ENCODE measurements at regions not wholly inside any gene's neighbourhood (a gene's known extent, or its start where the extent isn't known, plus 50 kb on each side); places are given as distances from the start of the nearest gene placed in this dataset.
A peak's percentile ranks its signal among the peaks of the same experiment; 100 is the strongest.

- Histone ChIP-seq H3K4me3 (ENCODE audit: control insufficient read depth in 1 of 7, extremely low read depth in 1 of 7, insufficient read depth in 4 of 7, low read depth in 2 of 7, low read length in 6 of 7) (no peak overlapping the region), H3K9me3 (ENCODE audit: control extremely low read depth in 1 of 5, control insufficient read depth in 4 of 5, insufficient read depth in 2 of 5, low read depth in 1 of 5, low read length in 4 of 5) (no peaks in the 10 kb centered on the region), H3K27me3 (replicated peaks in 2 of 5; ENCODE audit: control insufficient read depth in 4 of 5, insufficient read depth in 5 of 5, low read length in 4 of 5) (peaks cover 0 to 3% (median 0%) of the 10 kb centered on the region in 5 experiments), H3K27ac (ENCODE audit: insufficient read depth in 1 of 2, low read depth in 1 of 2, low read length in 2 of 2, poor library complexity in 1 of 2, severe bottlenecking in 2 of 2) (no peak overlapping the region), H3K4me1 (ENCODE audit: control extremely low read depth in 1 of 4, control insufficient read depth in 4 of 4, insufficient read depth in 4 of 4, low read length in 3 of 4) (no peaks in the 10 kb centered on the region), H3K36me3 (ENCODE audit: control insufficient read depth in 4 of 4, insufficient read depth in 4 of 4, low read length in 3 of 4) (no peaks in the 10 kb centered on the region)
- DNase-seq, result no peak
- 100% methylated on average over 3 of the region's 5 CpGs for WGBS (ENCODE audit: insufficient coverage)
- ChIA-PET CTCF (no interaction called here), POLR2A (no interaction called here)
Observed at GRCh38 chr21:28215214-28215954, 777.3 kb downstream of the LTN1 start.

GRCh38 chr21:28214786-28215185, 777.9 kb downstream of the LTN1 start:
- WGBS (ENCODE audit: insufficient coverage), result 100% methylated on average over 2 of the region's 4 CpGs
- ChIA-PET CTCF (no interaction called here), POLR2A (no interaction called here)
- Histone ChIP-seq H3K36me3 (ENCODE audit: control insufficient read depth in 4 of 4, insufficient read depth in 4 of 4, low read length in 3 of 4) (no peaks in the 10 kb centered on the region), H3K4me3 (ENCODE audit: control insufficient read depth in 1 of 7, extremely low read depth in 1 of 7, insufficient read depth in 4 of 7, low read depth in 2 of 7, low read length in 6 of 7) (no peak overlapping the region), H3K27ac (ENCODE audit: insufficient read depth in 1 of 2, low read depth in 1 of 2, low read length in 2 of 2, poor library complexity in 1 of 2, severe bottlenecking in 2 of 2) (no peak overlapping the region), H3K4me1 (ENCODE audit: control extremely low read depth in 1 of 4, control insufficient read depth in 4 of 4, insufficient read depth in 4 of 4, low read length in 3 of 4) (no peaks in the 10 kb centered on the region), H3K9me3 (ENCODE audit: control extremely low read depth in 1 of 5, control insufficient read depth in 4 of 5, insufficient read depth in 2 of 5, low read depth in 1 of 5, low read length in 4 of 5) (no peaks in the 10 kb centered on the region), H3K27me3 (replicated peaks in 2 of 5; ENCODE audit: control insufficient read depth in 4 of 5, insufficient read depth in 5 of 5, low read length in 4 of 5) (peaks cover 0 to 3% (median 0%) of the 10 kb centered on the region in 5 experiments)
- no peak for DNase-seq

DNA sequence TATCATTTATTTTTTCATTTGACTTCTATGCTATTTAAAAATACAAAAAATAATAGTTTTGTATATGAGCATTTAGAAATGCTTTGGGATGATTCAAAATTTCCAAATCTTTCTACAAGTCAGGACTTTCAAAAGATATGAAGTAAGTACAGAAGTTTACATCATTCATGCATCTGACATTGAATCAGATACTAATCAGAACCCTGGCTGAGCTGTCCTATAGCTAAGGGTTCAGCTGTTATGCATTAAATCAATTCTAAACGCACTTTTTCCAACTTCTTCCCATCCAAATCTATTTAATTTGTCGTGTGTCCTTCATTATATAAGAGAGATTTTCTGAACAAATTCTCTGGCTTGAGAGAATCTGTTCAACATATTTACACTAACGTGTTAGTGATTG, 779.4 kb downstream of the LTN1 start:
- WGBS (ENCODE audit: insufficient coverage), result 83% methylated on average over 2 of the region's 3 CpGs
- Histone ChIP-seq H3K4me1 (ENCODE audit: control extremely low read depth in 1 of 4, control insufficient read depth in 4 of 4, insufficient read depth in 4 of 4, low read length in 3 of 4) (no peaks in the 10 kb centered on the region), H3K36me3 (ENCODE audit: control insufficient read depth in 4 of 4, insufficient read depth in 4 of 4, low read length in 3 of 4) (no peaks in the 10 kb centered on the region), H3K27me3 (replicated peaks in 2 of 5; ENCODE audit: control insufficient read depth in 4 of 5, insufficient read depth in 5 of 5, low read length in 4 of 5) (peaks cover 0 to 3% (median 0%) of the 10 kb centered on the region in 5 experiments), H3K4me3 (ENCODE audit: control insufficient read depth in 1 of 7, extremely low read depth in 1 of 7, insufficient read depth in 4 of 7, low read depth in 2 of 7, low read length in 6 of 7) (no peak overlapping the region), H3K27ac (ENCODE audit: insufficient read depth in 1 of 2, low read depth in 1 of 2, low read length in 2 of 2, poor library complexity in 1 of 2, severe bottlenecking in 2 of 2) (no peak overlapping the region), H3K9me3 (ENCODE audit: control extremely low read depth in 1 of 5, control insufficient read depth in 4 of 5, insufficient read depth in 2 of 5, low read depth in 1 of 5, low read length in 4 of 5) (no peaks in the 10 kb centered on the region)
- DNase-seq, result no peak
- ChIA-PET POLR2A (interaction anchor here (0.6 kb wide), 1 partner anchor 40 kb away, joined by 3 read pairs; no protein-coding TSS in a partner anchor), CTCF (no interaction called here)

DNA sequence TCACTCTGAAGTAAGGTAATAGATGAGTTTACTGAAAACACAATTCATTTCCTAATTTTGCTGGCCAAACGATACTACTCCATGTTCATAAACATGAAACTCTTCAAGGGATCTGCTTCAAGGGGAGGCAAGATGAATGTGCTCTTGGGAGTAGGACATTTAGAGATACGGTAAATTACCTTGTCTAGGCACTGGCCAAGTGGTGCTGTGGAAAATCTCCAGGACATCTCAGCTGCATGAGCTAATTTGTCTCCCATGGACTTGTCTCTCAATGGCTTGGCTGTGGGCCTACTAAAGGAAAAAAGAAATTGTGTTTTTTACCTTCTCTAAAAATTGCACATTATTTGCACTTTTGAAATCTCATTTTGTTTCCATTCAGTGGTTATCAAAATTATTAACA, 780.6 kb downstream of the LTN1 start:
- no peaks in the 10 kb centered on the region for H3K9me3 ChIP-seq (ENCODE audit: control extremely low read depth in 1 of 5, control insufficient read depth in 4 of 5, insufficient read depth in 2 of 5, low read depth in 1 of 5, low read length in 4 of 5)
- ChIA-PET POLR2A (no interaction called here), CTCF (no interaction called here)
- H3K4me3 ChIP-seq (ENCODE audit: control insufficient read depth in 1 of 7, extremely low read depth in 1 of 7, insufficient read depth in 4 of 7, low read depth in 2 of 7, low read length in 6 of 7), result no peak overlapping the region
- H3K27ac ChIP-seq (ENCODE audit: insufficient read depth in 1 of 2, low read depth in 1 of 2, low read length in 2 of 2, poor library complexity in 1 of 2, severe bottlenecking in 2 of 2), result no peak overlapping the region
- H3K4me1 ChIP-seq (ENCODE audit: control extremely low read depth in 1 of 4, control insufficient read depth in 4 of 4, insufficient read depth in 4 of 4, low read length in 3 of 4), result no peaks in the 10 kb centered on the region
- H3K36me3 ChIP-seq (ENCODE audit: control insufficient read depth in 4 of 4, insufficient read depth in 4 of 4, low read length in 3 of 4), result no peaks in the 10 kb centered on the region
- H3K27me3 ChIP-seq (replicated peaks in 2 of 5; ENCODE audit: control insufficient read depth in 4 of 5, insufficient read depth in 5 of 5, low read length in 4 of 5), result no peaks in the 10 kb centered on the region
- WGBS (ENCODE audit: insufficient coverage), result no CpG with 5 or more reads among the region's 2 CpGs
- DNase-seq, result no peak

DNA sequence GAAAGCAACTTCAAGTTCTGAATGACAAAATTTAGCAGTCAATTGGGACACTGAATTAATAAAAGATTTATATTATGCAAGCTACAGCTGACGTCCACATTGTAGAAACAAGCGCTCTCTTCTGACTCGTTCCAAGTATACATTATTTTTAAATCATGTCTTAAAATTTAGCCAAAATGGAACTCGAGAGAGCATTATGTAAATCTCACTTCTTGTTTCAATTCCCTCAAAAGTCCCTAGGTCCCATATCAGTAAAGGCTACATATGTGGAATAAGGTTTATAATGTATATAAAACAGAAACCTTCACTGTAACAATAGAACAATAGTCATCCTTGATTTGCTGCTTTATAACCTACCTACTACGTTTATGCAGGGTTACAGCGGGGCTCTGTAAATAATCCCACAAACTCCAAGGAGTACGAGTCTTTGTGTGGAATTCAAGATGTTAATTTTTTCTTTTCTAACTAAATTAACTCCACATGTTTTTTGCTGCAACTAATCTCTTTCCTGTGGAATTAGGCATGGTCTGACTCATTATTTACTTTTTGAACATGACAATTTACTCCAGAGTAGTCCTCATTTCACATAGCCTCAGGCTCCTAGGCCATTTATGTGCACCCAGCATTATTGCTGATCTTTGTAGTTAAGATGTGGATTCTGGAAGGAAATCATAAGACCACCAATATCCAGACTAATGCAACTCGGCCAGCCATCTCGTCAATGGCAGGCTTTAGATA, 785.1 kb downstream of the LTN1 start:
- POLR2A ChIA-PET, result no interaction called here
- WGBS (ENCODE audit: insufficient coverage), result no CpG with 5 or more reads among the region's 9 CpGs
- H3K27ac ChIP-seq (ENCODE audit: insufficient read depth in 1 of 2, low read depth in 1 of 2, low read length in 2 of 2, poor library complexity in 1 of 2, severe bottlenecking in 2 of 2), result no peak overlapping the region
- no peak for DNase-seq
- no peak overlapping the region for H3K4me3 ChIP-seq (ENCODE audit: control insufficient read depth in 1 of 7, extremely low read depth in 1 of 7, insufficient read depth in 4 of 7, low read depth in 2 of 7, low read length in 6 of 7)
- CTCF ChIA-PET, result no interaction called here
- no peaks in the 10 kb centered on the region for H3K4me1 ChIP-seq (ENCODE audit: control extremely low read depth in 1 of 4, control insufficient read depth in 4 of 4, insufficient read depth in 4 of 4, low read length in 3 of 4)
- no peaks in the 10 kb centered on the region for H3K36me3 ChIP-seq (ENCODE audit: control insufficient read depth in 4 of 4, insufficient read depth in 4 of 4, low read length in 3 of 4)
- H3K27me3 ChIP-seq (replicated peaks in 2 of 5; ENCODE audit: control insufficient read depth in 4 of 5, insufficient read depth in 5 of 5, low read length in 4 of 5), result peaks cover 0 to 2% (median 0%) of the 10 kb centered on the region in 5 experiments
- H3K9me3 ChIP-seq (ENCODE audit: control extremely low read depth in 1 of 5, control insufficient read depth in 4 of 5, insufficient read depth in 2 of 5, low read depth in 1 of 5, low read length in 4 of 5), result no peaks in the 10 kb centered on the region

DNA sequence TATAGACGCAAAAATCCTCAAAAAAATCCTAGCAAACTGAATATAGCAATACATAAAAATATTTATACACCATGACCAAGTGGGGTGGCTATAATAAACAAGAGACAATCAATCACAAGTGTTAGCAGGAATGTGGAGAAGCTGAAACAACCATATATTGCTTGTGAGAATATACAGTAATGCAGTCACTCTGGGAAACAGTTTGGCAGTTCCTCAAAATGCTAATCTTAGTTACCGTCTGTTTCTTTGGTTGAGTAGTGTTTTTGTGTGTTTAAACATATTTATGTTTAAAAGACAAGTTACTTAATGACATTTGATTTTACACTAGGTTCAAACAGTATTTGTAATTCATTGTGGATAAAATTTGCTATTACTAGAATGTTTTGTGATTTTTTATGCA, 792.0 kb downstream of the LTN1 start:
- Histone ChIP-seq H3K27me3 (replicated peaks in 2 of 5; ENCODE audit: control insufficient read depth in 4 of 5, insufficient read depth in 5 of 5, low read length in 4 of 5) (peaks cover 0 to 2% (median 0%) of the 10 kb centered on the region in 5 experiments), H3K4me3 (ENCODE audit: control insufficient read depth in 1 of 7, extremely low read depth in 1 of 7, insufficient read depth in 4 of 7, low read depth in 2 of 7, low read length in 6 of 7) (no peak overlapping the region), H3K4me1 (ENCODE audit: control extremely low read depth in 1 of 4, control insufficient read depth in 4 of 4, insufficient read depth in 4 of 4, low read length in 3 of 4) (no peaks in the 10 kb centered on the region), H3K36me3 (ENCODE audit: control insufficient read depth in 4 of 4, insufficient read depth in 4 of 4, low read length in 3 of 4) (no peaks in the 10 kb centered on the region), H3K9me3 (ENCODE audit: control extremely low read depth in 1 of 5, control insufficient read depth in 4 of 5, insufficient read depth in 2 of 5, low read depth in 1 of 5, low read length in 4 of 5) (no peaks in the 10 kb centered on the region), H3K27ac (ENCODE audit: insufficient read depth in 1 of 2, low read depth in 1 of 2, low read length in 2 of 2, poor library complexity in 1 of 2, severe bottlenecking in 2 of 2) (no peak overlapping the region)
- CTCF ChIA-PET, result no interaction called here
- WGBS (ENCODE audit: insufficient coverage), result no CpG with 5 or more reads among the region's 2 CpGs
- POLR2A ChIA-PET, result no interaction called here
- peak in 2 of 3 donors; percentile 54 to 79 for DNase-seq

- Histone ChIP-seq H3K4me3 (ENCODE audit: control insufficient read depth in 1 of 7, extremely low read depth in 1 of 7, insufficient read depth in 4 of 7, low read depth in 2 of 7, low read length in 6 of 7) (no peak overlapping the region), H3K9me3 (ENCODE audit: control extremely low read depth in 1 of 5, control insufficient read depth in 4 of 5, insufficient read depth in 2 of 5, low read depth in 1 of 5, low read length in 4 of 5) (no peaks in the 10 kb centered on the region), H3K27me3 (replicated peaks in 2 of 5; ENCODE audit: control insufficient read depth in 4 of 5, insufficient read depth in 5 of 5, low read length in 4 of 5) (no peaks in the 10 kb centered on the region), H3K36me3 (ENCODE audit: control insufficient read depth in 4 of 4, insufficient read depth in 4 of 4, low read length in 3 of 4) (no peaks in the 10 kb centered on the region), H3K27ac (ENCODE audit: insufficient read depth in 1 of 2, low read depth in 1 of 2, low read length in 2 of 2, poor library complexity in 1 of 2, severe bottlenecking in 2 of 2) (no peak overlapping the region), H3K4me1 (ENCODE audit: control extremely low read depth in 1 of 4, control insufficient read depth in 4 of 4, insufficient read depth in 4 of 4, low read length in 3 of 4) (no peaks in the 10 kb centered on the region)
- 100% methylated on average over 2 of the region's 2 CpGs for WGBS (ENCODE audit: insufficient coverage)
- no peak for DNase-seq
- POLR2A ChIA-PET, result no interaction called here
- CTCF ChIA-PET, result no interaction called here
Observed at GRCh38 chr21:28196981-28197380, 795.7 kb downstream of the LTN1 start.

Data from common myeloid progenitor, CD34-positive (primary cell).